IgD-negative memory B cell (primary cell): ENCODE measurements at regions not wholly inside any gene's neighbourhood (a gene's known extent, or its start where the extent isn't known, plus 50 kb on each side); places are given as distances from the start of the nearest gene placed in this dataset.

Experiments used
- H3K27ac Mint-ChIP-seq, 3 donors: one replicate each; pipeline ENCODE4 v1.8.0; 2020 to 2022; ENCODE audit warnings: mild to moderate bottlenecking in 3 of 3, mixed read lengths in 3 of 3, moderate library complexity in 1 of 3
- H3K27me3 Mint-ChIP-seq: one replicate; pipeline ENCODE4 v1.8.0; 2021; ENCODE audit warnings: mixed read lengths
- H3K36me3 Mint-ChIP-seq: one replicate; pipeline ENCODE4 v1.8.0; 2020; ENCODE audit warnings: mild to moderate bottlenecking, mixed read lengths
- H3K4me1 Mint-ChIP-seq, 3 donors: one replicate each; pipeline ENCODE4 v1.8.0; 2020 to 2022; ENCODE audit warnings: mixed read lengths in 3 of 3, mild to moderate bottlenecking in 1 of 3
- H3K4me3 Mint-ChIP-seq, 4 donors: one replicate each; pipeline ENCODE4 v1.8.0; 2020 to 2022; ENCODE audit warnings: mild to moderate bottlenecking in 4 of 4, mixed read lengths in 4 of 4, moderate library complexity in 3 of 4
- H3K9me3 Mint-ChIP-seq, 3 donors: one replicate each; pipeline ENCODE4 v1.8.0; 2020 to 2021; ENCODE audit warnings: mixed read lengths in 3 of 3, mild to moderate bottlenecking in 1 of 3

DNA sequence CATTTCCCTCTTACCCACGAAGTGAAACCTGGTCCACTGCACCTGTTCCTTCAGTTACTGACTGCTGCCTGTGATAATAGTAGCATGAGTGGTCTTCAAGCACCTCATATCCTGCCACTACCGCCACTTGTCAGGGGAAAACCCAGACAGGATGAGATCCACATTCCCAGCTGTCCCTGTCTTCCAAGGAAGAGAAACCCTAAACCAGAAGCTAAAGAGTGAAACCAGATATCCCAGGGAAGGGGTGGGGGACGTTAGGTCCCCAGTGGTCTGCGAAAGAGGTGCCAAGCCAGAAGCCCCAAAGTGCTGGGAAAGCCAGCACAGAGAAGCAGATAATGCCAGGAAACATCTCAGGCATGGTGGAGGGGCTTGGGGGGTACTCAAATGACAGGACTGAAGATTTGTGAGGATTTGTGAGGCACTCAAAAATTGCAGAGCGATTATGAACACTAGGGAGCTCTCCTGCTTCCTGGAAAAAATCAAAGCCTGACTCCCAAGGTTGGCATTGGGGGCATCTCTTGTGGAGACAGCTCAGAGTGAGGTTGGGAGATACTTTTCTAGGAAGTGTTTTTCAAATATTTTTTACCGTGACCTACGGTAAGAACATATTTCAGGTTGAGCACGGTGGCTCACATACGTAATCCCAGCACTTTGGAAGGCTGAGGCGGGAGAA, 77.9 kb downstream of the TMEM30B start:
- Mint-ChIP-seq H3K4me3 (no peak overlapping the region), H3K36me3 (no peaks in the 10 kb centered on the region), H3K9me3 (no peaks in the 10 kb centered on the region), H3K4me1 (peaks cover 0 to 3% (median 0%) of the 10 kb centered on the region in 3 donors), H3K27ac (no peak overlapping the region), H3K27me3 (peaks cover 9% of the 10 kb centered on the region)

DNA sequence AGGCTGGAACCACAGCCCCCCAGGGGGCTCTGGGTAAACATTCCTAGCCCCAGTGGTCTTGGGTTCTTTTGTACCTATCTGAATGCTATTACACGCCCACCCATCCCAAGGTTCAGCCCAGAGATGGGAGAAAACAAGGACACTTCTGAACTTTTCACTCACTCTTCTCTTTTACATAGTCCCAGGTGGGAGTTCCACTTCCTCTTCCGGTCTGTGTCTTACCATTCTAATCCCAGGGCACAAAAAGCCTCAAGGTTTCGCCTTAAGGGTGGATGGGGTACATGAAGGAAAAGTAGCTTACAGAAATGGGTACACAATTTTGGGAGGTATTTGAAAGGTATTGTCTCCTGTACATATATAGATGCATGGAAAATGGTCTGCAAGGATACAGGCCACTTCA, 79.0 kb downstream of the TMEM30B start:
- peak overlapping the region in 1 of 3 donors; percentile 54 for H3K27ac Mint-ChIP-seq
- peaks cover 9% of the 10 kb centered on the region for H3K27me3 Mint-ChIP-seq
- H3K4me3 Mint-ChIP-seq = no peak overlapping the region

DNA sequence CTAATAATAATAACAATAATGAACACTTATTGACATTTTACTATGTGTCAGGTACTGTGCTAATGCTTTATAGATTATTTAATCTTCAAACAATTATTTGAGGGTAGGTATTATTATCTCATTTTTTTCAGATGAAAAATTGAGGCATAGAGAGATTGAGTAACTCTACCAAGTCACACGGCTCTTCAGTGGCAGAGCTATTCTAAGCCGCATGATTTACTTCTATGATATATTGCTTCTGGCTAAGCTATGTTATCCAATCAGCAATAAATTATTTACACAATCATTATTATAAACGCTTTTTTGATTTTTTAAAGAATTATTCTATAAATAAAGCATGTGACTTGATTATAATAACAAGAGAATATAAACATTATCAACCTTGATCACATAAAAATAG, 80.0 kb downstream of the TMEM30B start:
- H3K4me1 Mint-ChIP-seq = peaks cover 0 to 3% (median 0%) of the 10 kb centered on the region in 3 donors
- no peaks in the 10 kb centered on the region for H3K36me3 Mint-ChIP-seq
- H3K27me3 Mint-ChIP-seq = peaks cover 7% of the 10 kb centered on the region
- H3K27ac Mint-ChIP-seq = no peak overlapping the region
- H3K9me3 Mint-ChIP-seq = no peaks in the 10 kb centered on the region
- no peak overlapping the region for H3K4me3 Mint-ChIP-seq

More for the DNA sequence above, 79.0 kb downstream of the TMEM30B start:
- Mint-ChIP-seq H3K4me1 (peaks cover 0 to 3% (median 0%) of the 10 kb centered on the region in 3 donors), H3K9me3 (no peaks in the 10 kb centered on the region), H3K36me3 (no peaks in the 10 kb centered on the region)

DNA sequence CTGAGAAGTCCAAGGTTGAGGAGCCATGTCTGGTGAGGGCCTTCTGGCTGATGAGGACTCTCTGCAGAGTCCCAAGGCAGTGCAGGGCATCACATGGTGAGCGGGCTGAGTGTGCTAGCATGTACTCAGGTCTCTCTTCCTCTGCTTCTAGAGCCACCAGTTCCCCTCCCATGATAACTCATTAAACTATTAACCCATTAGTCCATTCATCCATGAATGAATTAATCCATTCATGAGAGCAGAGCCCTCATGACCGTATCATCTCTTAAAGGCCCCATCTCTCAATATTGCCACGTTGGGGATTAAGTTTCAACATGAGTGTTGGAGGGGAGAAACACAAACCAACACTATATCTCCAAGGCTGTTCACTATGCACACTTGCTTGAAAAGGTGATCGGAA, 83.7 kb downstream of the TMEM30B start:
- Mint-ChIP-seq H3K36me3 (no peaks in the 10 kb centered on the region), H3K4me3 (no peak overlapping the region), H3K27me3 (peaks cover 4% of the 10 kb centered on the region), H3K27ac (no peak overlapping the region), H3K9me3 (peaks cover 2 to 8% (median 4%) of the 10 kb centered on the region in 3 donors), H3K4me1 (peaks cover 0 to 3% (median 3%) of the 10 kb centered on the region in 3 donors)

DNA sequence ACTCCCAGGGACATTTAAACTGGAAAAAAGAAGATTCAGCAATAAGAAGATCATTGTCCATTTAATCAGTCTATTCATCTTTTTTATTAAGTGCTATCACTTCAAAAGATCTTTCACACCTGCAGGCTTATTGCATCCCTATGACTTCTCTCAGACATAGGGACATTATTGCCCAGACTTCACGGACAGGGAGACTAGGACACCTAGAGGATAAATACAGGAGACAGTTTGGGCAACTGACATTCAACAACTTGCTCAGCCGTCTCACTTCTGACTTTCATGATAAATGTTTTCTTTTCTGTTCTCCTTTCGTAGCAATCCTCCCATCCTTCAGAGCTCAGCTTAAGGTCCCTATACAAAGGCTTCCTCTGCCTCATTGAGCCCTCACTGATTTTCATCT, 84.3 kb downstream of the TMEM30B start:
- H3K27ac Mint-ChIP-seq = no peak overlapping the region
- H3K4me3 Mint-ChIP-seq = no peak overlapping the region

DNA sequence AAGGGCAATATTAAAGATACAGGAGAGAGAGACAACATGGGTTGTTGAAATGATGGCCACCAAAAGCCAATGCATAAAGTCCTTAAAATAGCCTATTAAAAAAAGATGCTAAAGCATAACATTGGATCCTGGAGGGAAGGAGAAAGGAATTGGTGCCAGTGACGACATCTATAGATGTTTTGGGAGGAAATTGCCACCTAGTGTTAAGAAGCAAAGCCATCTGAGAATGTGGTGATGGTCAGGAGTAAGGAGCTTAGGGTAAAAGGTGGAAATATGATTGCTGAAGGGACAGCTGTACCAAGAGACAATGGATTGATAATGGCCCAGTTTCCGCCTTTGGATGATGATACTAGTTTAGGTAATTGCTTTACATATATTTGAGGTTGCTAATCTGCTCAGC, 85.1 kb downstream of the TMEM30B start:
- Mint-ChIP-seq H3K27ac (no peak overlapping the region), H3K27me3 (no peaks in the 10 kb centered on the region), H3K4me1 (peaks cover 0 to 3% (median 0%) of the 10 kb centered on the region in 3 donors), H3K4me3 (no peak overlapping the region), H3K36me3 (no peaks in the 10 kb centered on the region), H3K9me3 (peaks cover 2 to 8% (median 4%) of the 10 kb centered on the region in 3 donors)

More for the DNA sequence above, 84.3 kb downstream of the TMEM30B start:
- Mint-ChIP-seq H3K9me3 (peaks cover 2 to 8% (median 4%) of the 10 kb centered on the region in 3 donors), H3K36me3 (no peaks in the 10 kb centered on the region), H3K4me1 (peaks cover 0 to 3% (median 0%) of the 10 kb centered on the region in 3 donors), H3K27me3 (no peaks in the 10 kb centered on the region)

DNA sequence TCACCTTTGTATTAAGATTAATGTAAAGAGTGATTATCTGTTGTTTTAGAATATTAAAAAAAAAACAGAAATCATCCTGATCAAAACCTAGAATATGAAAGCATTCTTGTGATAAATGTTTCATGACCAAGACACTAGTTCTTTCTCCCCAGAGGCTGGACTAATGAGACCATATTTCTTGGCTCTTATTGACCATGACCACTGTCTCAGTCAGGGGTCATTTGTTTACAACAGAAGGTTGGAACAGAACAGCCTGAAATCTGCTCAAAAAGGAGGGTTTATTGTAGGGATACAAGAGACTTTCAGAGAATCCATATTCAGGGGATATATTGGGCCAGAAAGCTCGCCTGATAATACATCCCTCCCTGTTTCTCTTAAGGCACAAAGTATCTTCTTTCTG, 87.7 kb downstream of the TMEM30B start:
- peaks cover 18% of the 10 kb centered on the region for H3K27me3 Mint-ChIP-seq

DNA sequence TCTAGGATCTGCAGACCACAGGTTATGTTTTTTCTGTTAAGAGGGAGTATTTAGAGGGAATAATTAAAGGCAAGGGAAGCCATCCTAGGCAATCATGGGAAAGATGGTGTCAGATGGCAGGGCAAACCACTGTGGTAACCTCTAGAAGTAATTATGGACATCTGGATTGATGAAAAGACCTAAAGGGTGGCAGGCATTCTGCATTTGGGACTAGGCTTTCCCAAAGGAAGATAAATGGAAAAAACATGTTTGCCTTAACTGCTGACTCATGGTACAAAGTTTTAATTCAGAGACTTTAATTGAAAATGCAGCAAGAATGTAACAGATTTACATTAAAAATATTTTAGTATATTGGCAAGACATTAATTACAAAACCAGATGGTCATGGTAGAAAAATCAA, 88.1 kb downstream of the TMEM30B start:
- Mint-ChIP-seq H3K9me3 (peaks cover 4 to 8% (median 4%) of the 10 kb centered on the region in 3 donors), H3K27ac (no peak overlapping the region), H3K4me3 (no peak overlapping the region), H3K27me3 (peaks cover 19% of the 10 kb centered on the region), H3K36me3 (no peaks in the 10 kb centered on the region), H3K4me1 (peaks cover 6 to 16% (median 9%) of the 10 kb centered on the region in 3 donors)

More for the DNA sequence above, 87.7 kb downstream of the TMEM30B start:
- Mint-ChIP-seq H3K9me3 (peaks cover 4 to 8% (median 4%) of the 10 kb centered on the region in 3 donors), H3K4me1 (peaks cover 6 to 16% (median 9%) of the 10 kb centered on the region in 3 donors), H3K4me3 (no peak overlapping the region), H3K36me3 (no peaks in the 10 kb centered on the region), H3K27ac (no peak overlapping the region)

DNA sequence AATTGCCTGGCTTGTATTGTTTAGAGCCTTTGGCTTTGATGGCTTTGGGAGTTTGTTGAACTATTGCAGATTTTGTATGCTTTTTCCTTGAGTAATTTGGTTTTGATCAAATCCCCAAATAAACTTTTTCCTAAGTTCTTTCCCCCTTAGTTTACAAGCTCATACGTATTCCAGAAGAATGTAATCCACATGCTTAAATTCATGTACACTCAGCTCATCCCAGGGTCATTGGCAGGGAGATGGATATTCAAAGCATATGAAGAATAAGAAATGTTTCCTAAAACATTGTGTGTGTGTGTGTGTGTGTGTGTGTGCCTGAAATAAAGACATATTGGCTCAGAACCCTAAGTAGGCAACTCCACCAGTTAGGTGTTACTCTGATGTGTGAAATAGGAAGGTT, 89.4 kb downstream of the TMEM30B start:
- Mint-ChIP-seq H3K4me3 (no peak overlapping the region), H3K27ac (peak overlapping the region in 1 of 3 donors; percentile 14), H3K27me3 (peaks cover 27% of the 10 kb centered on the region), H3K4me1 (peaks cover 6 to 16% (median 9%) of the 10 kb centered on the region in 3 donors), H3K9me3 (peaks cover 4 to 8% (median 4%) of the 10 kb centered on the region in 3 donors), H3K36me3 (no peaks in the 10 kb centered on the region)

DNA sequence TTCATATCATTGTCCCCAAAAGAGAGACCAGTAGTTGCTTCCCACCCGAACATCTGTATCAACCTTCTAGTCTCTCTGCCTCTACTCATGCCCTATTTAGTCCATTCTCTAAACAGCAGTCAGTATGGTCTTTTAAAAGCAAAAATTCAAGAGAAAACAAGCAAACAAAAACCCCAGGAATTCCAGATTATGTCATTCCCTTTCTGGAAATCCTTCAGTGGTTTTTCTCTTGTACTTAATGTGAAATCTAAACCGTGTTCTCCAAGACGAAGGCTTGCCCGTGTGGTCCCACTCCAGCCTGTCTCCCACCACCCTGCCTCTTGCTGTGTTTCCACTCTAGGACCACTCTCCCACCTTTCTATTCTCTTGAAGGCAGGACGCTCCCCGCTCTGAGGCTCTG, 90.8 kb downstream of the TMEM30B start:
- peak overlapping the region in 1 of 4 donors; percentile 80 for H3K4me3 Mint-ChIP-seq
- H3K36me3 Mint-ChIP-seq = no peaks in the 10 kb centered on the region

DNA sequence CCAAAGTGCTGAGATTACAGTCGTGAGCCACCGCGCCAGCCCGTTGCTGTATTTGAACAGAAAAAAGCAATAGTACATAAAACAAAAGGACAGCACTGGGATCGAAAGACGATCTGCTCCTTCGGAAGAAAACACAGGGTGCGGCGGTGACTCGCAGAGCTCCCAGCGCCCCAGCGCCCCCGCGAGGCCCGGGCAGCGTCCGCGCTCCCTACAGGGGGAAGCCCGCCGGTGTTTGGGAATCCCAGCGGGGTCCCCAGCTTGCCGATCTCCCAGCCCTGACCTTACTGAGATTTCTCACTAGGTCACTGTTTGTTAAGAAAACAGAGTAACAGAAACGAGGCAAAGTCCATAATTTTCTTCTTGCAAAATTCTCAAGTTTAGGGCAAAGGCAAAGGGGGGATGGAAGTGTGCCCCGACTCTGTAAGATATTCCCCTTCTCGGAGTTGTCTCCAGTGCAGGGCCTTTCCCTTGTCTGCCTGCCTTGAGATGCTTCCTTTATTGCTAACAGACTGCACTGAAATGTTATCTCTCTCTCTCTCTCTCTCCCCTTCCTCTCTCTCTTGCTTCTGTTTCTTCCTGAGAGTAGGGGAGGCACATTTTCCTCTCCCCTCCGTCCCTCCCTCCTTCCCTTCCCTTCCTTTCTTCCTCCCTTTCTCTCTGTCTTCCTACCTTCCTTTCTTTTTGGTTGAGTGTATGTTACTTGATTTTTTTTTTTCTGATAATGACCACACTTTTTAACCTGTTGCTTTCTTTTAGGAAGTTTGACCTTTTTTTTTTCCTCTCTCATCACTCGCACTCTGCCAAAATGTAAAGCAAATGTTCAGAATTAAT, 91.9 kb downstream of the TMEM30B start:
- Mint-ChIP-seq H3K4me3 (peak overlapping the region in 3 of 4 donors; percentile 57 to 77 (median 74)), H3K27ac (no peak overlapping the region), H3K36me3 (no peaks in the 10 kb centered on the region), H3K27me3 (peaks cover 29% of the 10 kb centered on the region), H3K9me3 (peaks cover 0 to 2% (median 0%) of the 10 kb centered on the region in 3 donors), H3K4me1 (peaks cover 3 to 16% (median 9%) of the 10 kb centered on the region in 3 donors)

More for the DNA sequence above, 90.8 kb downstream of the TMEM30B start:
- H3K27me3 Mint-ChIP-seq = peaks cover 29% of the 10 kb centered on the region
- H3K4me1 Mint-ChIP-seq = peaks cover 3 to 16% (median 9%) of the 10 kb centered on the region in 3 donors
- H3K9me3 Mint-ChIP-seq = peaks cover 1 to 3% (median 2%) of the 10 kb centered on the region in 3 donors
- H3K27ac Mint-ChIP-seq = no peak overlapping the region

DNA sequence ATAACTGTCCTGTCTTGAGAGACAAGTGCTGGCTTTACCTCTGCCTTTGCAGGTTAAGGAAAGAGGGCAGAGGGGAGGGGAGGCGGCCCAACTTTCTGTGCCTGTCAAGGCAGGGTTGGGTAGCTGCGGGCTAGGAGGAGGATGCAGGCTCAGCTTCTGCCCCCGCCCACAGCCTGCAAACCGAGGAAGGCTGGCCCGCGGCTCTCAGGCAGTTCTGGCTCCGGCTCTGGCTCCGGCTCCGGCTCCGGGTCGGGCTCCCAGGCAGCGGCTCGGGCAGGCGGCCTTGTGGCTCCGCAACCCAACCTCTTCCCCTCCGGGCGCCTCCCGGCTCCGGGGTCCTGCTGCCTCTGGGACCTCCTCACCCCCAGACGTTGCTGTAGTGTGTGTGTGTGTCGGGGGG, 92.9 kb downstream of the TMEM30B start:
- peaks cover 31% of the 10 kb centered on the region for H3K27me3 Mint-ChIP-seq
- peaks cover 3 to 16% (median 9%) of the 10 kb centered on the region in 3 donors for H3K4me1 Mint-ChIP-seq
- no peak overlapping the region for H3K27ac Mint-ChIP-seq
- no peaks in the 10 kb centered on the region for H3K36me3 Mint-ChIP-seq
- peaks cover 0 to 2% (median 0%) of the 10 kb centered on the region in 3 donors for H3K9me3 Mint-ChIP-seq
- peak overlapping the region in 2 of 4 donors; percentile 1 to 25 for H3K4me3 Mint-ChIP-seq

DNA sequence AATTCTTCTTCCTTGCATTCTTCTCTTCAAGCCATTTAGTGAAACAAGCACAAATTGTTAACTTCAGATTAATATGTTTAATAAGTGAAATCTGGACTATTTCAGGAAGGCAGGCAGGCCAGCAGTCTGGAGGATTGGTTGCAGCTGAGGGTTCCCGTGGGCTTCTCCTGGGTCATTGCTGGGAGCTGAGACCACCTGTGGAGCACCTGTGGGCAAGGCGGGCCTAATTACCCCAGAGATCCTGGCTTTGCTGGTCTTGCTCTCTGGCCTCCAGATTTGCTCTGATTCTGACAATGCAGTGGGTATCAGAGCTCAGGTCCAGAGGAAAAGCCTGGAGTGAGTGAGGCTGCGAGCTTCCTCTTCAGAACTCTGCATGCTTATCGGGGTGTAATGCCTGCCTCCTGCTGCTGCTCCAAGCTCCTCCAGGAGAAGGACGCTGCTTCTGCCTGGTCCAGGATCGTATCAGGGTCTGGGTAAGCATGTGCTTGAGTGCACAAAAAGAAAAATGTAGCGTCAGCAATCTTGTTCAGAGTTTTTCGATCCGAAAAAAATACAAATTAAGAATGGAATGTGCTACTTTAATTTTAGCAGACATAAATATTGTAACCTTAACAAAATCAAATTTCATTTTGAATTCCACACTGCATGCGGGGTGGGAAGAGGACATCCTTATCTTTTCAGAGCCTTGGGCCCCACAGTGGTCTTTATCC, 93.8 kb downstream of the TMEM30B start:
- peaks cover 3 to 16% (median 9%) of the 10 kb centered on the region in 3 donors for H3K4me1 Mint-ChIP-seq
- peaks cover 31% of the 10 kb centered on the region for H3K27me3 Mint-ChIP-seq
- no peaks in the 10 kb centered on the region for H3K36me3 Mint-ChIP-seq
- no peak overlapping the region for H3K27ac Mint-ChIP-seq
- peak overlapping the region in 1 of 4 donors; percentile 25 for H3K4me3 Mint-ChIP-seq
- peaks cover 0 to 2% (median 0%) of the 10 kb centered on the region in 3 donors for H3K9me3 Mint-ChIP-seq

DNA sequence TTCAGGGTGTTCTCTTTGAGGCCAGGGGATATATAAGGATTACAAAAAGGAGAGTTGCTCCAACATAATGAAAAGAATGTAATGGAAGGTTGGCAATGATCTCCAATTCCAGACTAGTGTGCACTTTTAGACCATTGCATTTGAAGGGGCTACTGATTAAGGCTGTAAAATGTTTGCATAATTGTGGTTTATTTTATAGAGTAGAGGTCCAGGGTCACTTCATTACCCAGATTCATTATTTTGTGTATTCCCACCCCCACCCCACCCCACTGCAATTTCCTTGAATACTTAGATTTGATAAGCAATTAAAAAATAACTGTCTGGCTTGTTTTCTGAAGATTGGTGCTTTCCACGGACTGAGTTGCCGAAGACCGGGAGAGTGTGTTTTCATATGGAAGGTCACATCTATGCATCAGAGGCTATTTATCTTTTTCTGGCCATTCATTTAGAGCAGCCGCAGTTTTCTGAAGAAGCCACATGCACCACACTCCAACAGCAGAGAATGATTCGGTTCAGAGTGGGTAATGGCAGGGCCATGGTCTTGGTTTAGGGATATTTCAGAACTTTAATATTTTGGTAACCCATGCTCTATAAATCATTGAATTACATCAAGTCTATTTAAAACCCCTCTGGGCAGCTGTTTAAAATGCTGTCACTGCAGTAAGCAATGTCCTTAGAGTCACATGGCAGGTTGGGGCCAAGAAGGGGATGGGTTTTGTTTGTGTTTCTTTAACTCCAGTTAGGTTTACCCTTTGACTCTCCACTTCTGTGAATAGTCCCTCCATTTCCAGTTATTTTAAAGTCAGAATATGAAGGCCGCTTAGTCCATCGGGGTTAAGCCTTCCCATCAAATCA, 94.6 kb downstream of the TMEM30B start:
- no peak overlapping the region for H3K4me3 Mint-ChIP-seq
- peaks cover 3 to 16% (median 9%) of the 10 kb centered on the region in 3 donors for H3K4me1 Mint-ChIP-seq
- H3K27ac Mint-ChIP-seq = no peak overlapping the region
- H3K36me3 Mint-ChIP-seq = no peaks in the 10 kb centered on the region
- peaks cover 31% of the 10 kb centered on the region for H3K27me3 Mint-ChIP-seq
- peaks cover 0 to 2% (median 0%) of the 10 kb centered on the region in 3 donors for H3K9me3 Mint-ChIP-seq
